Hematopoietic multipotent progenitor cell treated with erythropoietin and hydrocortisone succinate and interleukin-3 and kit ligand, for 15 days (in vitro differentiated cells): ENCODE measurements at regions not wholly inside any gene's neighbourhood (a gene's known extent, or its start where the extent isn't known, plus 50 kb on each side); places are given as distances from the start of the nearest gene placed in this dataset.
"Not testable (repeated sequence)": the region's sequence is repeated elsewhere in the genome, so short reads cannot be mapped to it uniquely, and the experiment has no call there.

Experiments used
- DNase-seq: peaks from one replicate; pipeline ENCODE4 v3.0.0-alpha.2; 2015; ENCODE audit warnings: low spot score

- DNase-seq, result no peak
These were observed 139.7 kb upstream of the WDFY3 start for GRCh38 chr4:85106166-85106565.

GRCh38 chr4:85106805-85107336 is 140.4 kb upstream of the WDFY3 start:
- no peak for DNase-seq

DNA sequence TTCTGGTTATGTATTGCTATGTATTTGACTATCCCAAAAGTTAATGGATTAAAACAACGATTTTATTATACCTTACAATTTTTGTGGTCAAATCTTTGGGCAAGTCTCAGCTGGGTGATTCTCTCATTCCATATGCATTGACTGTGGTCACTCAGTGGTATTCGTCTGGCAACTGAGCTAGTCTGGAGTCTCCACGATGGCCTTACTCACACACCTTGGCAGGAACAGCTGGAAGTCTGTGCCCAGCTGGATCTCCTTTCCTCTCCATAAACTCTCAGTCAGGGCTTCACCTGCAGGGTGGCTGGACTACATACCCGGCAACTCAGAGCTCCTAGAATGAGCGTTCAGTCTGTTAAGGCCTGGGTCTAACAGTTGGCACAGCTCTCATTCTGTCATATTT is 141.1 kb upstream of the WDFY3 start:
- DNase-seq, result no peak

- DNase-seq, result no peak
These were observed 147.2 kb upstream of the WDFY3 start for GRCh38 chr4:85113706-85114105.

DNA sequence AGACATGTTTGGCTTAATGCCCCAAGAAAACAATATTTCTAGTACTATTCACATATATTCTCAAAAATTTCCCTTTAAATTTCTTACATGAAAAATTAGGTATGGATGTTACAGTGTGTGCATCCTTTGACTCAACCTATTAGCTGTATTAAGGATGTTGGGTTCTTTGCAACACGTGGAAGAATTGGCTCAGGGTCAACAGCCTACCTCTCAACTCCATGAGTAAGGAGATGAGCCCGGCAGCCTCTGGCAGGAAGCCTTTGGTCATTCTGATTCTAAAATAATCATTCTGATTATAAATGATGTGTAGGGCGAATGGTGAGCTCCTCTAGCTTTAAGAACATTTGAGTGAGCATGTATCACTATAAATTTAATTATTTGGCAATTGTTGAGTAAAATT is 148.0 kb upstream of the WDFY3 start:
- no peak for DNase-seq

DNA sequence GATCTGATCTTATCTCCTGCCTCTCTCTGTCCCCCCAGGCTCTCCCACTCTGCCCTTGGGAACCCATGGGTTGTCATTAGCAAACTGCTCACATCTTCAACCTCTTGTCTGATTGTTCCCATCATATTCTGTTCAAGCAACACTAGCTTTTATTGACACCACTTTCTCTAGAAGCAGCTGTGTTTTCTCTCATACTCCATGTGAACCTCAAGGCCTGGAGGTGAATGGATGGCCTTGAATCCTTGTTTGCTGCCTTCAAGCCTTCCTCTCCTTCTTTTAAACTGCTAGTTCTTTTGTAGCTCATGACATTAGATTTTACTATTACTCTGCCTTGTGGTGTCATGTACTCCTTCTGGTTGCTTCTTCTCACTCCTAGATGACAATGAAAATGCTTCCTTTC is 149.5 kb upstream of the WDFY3 start:
- DNase-seq, result no peak

GRCh38 chr4:85125688-85126087 is 159.2 kb upstream of the WDFY3 start:
- no peak for DNase-seq

- DNase-seq, result no peak
These were observed 160.6 kb upstream of the WDFY3 start for GRCh38 chr4:85126991-85127591.

GRCh38 chr4:85127653-85128052 is 161.2 kb upstream of the WDFY3 start:
- DNase-seq, result no peak

GRCh38 chr4:85128246-85129204 is 162.0 kb upstream of the WDFY3 start:
- no peak for DNase-seq

- not testable (repeated sequence) for DNase-seq
These were observed 163.1 kb upstream of the WDFY3 start for GRCh38 chr4:85129354-85130125.

GRCh38 chr4:85132117-85132516 is 165.6 kb upstream of the WDFY3 start:
- no peak for DNase-seq

DNA sequence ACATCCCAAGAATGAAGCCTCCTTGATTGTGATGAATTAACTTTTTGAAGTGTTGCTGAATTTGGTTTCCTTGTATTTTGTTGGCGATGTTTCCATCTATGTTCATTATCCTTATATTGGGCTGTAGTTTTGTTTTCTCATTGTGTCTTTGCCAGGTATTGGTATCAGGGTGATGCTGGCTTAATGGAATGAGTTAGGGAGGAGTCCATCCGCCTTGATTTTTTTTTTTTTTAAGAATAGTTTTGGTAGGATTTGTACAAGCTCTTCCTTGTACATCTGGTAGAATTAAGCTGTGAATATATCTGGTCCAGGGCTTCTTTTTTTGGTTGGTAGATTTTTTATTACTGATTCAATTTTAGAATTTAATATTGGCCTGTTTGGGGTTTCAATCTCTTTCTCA is 166.1 kb upstream of the WDFY3 start:
- no peak for DNase-seq

DNA sequence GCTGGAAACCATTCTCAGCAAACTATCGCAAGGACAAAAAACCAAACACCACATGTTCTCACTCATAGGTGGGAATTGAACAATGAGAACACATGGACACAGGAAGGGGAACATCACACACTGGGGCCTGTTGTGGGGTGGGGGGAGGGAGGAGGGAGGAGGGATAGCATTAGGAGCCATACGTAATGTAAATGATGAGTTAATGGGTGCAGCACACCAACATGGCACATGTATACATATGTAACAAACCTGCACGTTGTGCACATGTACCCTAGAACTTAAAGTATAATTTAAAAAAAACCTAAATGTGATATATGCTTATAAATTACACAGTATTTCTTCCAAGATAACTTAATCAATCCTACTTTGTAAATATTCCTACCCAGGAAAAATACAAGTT is 173.3 kb upstream of the WDFY3 start:
- not testable (repeated sequence) for DNase-seq

GRCh38 chr4:85142451-85142850 is 176.0 kb upstream of the WDFY3 start:
- no peak for DNase-seq

GRCh38 chr4:85147481-85148076 is 181.1 kb upstream of the WDFY3 start:
- DNase-seq, result peak; percentile 13

DNA sequence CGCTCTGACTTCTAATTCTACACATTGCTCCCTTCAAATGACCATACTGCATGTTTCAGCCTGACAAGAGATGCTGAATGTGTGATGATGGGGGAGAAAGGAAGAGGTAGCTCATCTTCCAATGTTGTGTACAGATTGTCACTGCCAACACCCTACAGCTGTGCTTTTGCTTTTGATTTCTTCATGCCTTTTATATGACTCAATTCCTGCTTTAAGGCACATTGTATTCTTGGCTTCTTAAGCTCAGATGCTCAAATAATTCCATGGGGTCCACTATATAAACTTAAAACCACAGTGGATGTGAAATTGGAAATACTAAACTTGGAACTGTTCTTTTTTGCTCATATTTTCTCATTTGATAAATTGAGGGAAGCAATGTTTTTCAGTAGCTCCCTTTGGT is 183.2 kb upstream of the WDFY3 start:
- DNase-seq, result no peak

- no peak for DNase-seq
These were observed 184.9 kb upstream of the WDFY3 start for GRCh38 chr4:85151371-85151770.

- DNase-seq, result no peak
These were observed 185.3 kb upstream of the WDFY3 start for GRCh38 chr4:85151786-85152185.

DNA sequence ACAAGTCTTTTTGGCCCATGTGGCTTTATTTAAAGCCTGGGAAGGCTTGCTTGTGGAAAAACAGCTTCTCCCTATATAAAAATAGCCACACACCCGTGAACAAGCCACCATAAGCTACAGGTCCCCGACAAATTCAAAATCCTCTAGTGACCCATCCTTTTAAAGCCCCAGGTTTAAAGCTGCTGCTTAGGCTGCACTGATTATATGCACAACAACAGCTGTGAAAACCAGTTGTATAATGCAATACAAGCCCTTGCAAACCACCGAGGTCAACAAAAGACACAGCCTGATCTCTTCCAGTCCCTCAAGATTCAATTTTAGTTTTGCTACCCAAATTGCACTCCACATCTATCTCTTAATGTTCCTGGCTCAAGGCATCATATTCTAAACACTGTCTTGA is 186.0 kb upstream of the WDFY3 start:
- no peak for DNase-seq

DNA sequence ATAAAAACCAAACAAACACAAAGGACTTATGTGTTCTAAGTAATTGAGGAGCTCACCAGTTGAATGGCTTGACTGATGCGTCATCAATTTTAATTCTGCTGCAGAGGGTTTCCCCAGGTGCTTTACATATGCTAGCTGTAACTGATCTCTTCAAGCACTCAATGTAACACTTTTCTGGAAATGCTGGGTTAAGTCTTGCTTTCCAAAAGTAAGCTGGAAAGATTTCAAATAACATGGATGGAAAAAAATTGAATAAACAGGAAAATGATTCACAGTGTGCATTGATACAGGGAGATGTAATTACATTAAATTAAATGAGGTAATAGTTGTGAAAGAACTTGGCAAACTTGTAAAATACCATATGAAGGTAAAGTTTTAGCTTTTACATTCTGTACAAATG is 186.7 kb upstream of the WDFY3 start:
- no peak for DNase-seq

DNA sequence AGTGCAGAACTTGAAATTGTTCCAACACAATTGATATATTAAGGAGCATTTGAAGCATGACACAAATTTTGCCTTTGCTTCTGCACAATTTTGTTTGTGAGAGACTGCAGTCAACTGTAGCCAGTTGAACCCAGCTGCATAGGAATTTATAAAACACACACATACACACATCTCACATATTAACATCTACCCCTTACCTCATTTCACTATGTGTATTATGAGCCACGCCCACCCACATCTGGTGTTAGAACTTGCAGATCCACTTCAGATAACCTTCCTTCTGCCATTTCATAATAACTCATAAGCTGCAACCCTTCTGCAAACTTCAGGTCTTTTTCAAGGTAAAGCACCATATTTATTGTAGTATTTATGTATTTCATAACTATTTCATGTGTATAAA is 188.1 kb upstream of the WDFY3 start:
- no peak for DNase-seq
